GM21529 (cell line): ENCODE measurements at regions not wholly inside any gene's neighbourhood (a gene's known extent, or its start where the extent isn't known, plus 50 kb on each side); places are given as distances from the start of the nearest gene placed in this dataset.
"Not testable (repeated sequence)": the region's sequence is repeated elsewhere in the genome, so short reads cannot be mapped to it uniquely, and the experiment has no call there.

Source experiments
- ATAC-seq: cut with Tn5 transposase; IDR thresholded peaks from one replicate; pipeline ENCODE4 v1.9.1; 2021; ENCODE audit not compliant: unreplicated experiment

DNA sequence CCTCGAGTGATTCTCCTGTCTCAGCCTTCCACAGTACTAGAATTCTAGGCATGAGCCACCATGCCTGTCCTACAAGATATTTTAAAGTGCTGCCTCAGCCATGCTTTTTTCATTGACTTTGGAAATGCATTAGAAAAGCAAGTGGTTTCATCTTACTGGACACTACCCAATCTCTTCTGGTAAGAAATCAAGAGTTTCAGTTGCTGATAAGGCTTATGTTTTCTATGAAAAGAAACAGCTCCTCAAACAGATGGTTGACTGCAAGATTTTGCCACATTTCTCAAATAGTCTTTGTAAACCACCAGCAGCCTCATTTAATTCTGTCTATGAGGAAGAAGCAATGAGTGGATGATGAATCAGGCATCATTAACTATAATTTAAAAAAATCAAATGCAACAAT lies 264.5 kb upstream of the LRP1B start:
- no peak for ATAC-seq

DNA sequence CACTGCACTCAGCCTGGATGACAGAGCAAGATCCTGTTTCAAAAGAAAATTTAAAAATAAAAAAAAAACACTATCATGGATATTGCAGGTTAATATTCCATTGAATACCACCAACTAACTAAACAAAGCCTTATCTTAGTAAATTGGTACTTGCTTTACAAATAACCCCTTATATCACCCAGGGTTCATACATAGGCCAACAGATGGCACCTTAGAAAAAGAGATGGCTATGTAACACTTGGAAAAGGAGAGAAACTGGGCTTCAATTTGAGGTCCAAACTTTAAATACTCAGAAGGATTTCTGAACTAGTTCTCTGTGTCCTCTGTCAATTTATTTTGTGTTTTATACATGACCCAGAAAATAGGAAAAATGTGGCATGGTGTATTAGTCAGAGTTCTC lies 249.6 kb upstream of the LRP1B start:
- no peak for ATAC-seq

DNA sequence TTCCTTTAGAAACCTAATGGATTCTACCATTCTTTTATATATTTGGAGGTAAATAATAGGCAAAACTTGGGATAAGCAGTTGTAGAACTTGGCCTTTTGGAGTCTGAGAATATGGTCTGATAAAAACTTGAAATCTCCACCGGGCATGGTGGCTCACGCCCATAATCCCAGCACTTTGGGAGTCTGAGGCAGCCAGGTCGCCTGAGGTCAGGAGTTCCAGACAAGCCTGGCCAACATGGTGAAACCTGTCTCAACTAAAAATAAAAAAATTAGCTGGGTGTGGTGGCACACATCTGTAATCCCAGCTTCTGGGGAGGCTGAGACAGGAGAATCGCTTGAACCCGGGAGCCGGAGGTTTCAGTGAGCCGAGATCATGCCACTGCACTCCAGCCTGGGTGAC lies 231.3 kb upstream of the LRP1B start:
- ATAC-seq = not testable (repeated sequence)

DNA sequence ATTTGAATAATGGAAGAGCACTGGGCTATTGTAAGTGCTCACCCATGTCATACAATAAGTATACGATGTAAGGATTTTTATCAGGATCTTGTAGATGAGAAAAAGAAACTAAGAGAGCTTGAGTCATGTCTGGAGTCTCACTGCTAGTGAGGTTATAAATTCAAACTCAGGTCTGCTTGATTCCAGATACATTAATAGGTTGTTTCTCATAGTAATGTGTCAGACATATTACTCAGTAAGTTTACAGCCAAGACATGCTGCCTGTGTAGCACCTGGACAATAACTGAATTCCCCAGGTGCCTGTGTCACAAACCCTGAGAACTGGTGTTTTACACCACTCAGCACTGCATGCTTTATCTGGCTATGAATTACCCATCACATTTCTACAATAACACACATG lies 216.9 kb upstream of the LRP1B start:
- ATAC-seq = no peak

DNA sequence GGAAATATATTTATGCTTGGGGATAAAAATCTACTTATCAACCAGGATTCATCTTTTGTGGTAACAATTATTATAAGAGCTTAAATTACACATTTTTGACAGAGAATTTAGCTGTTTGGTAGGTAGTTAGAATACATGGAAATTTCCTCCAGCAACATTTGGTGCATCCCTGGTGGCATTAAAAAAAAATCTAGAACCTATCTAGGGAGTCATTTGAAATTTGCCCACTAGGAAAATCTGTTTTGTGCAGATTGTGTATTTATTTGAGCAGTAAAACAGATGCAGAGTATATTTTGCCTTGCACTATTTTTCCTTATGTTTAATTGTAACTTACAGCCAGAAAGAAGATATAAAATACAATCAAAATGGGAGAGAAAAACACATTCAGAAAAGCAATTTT lies 208.4 kb upstream of the LRP1B start:
- no peak for ATAC-seq

DNA sequence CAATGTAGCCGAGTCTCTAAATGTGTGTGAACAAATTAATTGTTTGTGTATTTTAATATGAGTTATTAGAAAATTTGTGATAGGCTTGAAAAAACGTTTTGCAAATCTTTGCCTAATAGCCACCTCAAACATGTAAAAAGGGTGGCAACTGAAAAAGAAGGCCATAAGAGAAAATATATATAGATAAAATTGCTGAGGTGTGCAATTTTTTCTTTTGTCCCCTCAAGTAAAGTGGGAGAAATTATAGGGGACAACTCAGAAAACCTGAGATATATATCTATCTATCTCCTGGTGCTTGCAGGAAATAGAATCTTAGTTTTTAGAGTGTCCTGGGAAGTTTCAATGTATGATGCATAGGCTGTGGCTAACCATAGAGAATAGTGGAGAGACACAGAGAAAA lies 201.4 kb upstream of the LRP1B start:
- no peak for ATAC-seq

DNA sequence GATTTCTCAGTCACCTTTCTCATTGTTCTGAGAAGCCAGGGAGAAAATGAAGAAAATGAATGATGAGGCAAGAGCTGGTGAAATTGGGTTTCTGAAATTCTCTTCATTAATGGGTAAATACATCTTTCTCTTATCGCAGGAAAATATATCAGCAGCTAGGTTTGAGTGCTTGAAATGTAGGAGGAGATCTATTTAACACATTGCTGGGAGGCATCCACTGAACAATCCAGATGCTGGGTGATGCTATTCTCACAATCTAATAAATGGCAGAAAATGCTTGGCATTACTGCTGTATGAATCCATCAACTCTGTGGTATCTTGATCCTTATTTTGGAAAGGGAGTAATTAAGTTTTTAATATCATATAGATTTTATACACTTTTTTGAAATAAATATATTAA lies 199.6 kb upstream of the LRP1B start:
- no peak for ATAC-seq

DNA sequence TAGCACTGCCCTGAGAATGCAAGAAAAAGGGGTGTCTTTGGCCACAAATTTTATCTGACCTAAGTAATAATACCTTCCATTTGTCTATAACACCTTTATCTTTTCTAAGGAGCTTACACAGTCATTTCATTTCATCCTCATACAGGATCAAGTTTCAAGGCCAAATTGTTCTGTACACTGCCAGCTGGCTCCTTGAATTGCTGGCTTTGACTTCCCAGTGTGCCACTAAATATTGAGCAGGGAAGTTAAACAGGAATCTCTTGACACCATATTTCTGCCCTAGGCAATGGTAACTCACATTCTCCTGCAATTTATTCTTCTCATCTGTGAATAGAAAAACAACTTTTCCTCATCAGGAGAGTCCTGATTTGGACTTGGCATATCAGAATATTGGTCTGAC lies 195.1 kb upstream of the LRP1B start:
- ATAC-seq = no peak

DNA sequence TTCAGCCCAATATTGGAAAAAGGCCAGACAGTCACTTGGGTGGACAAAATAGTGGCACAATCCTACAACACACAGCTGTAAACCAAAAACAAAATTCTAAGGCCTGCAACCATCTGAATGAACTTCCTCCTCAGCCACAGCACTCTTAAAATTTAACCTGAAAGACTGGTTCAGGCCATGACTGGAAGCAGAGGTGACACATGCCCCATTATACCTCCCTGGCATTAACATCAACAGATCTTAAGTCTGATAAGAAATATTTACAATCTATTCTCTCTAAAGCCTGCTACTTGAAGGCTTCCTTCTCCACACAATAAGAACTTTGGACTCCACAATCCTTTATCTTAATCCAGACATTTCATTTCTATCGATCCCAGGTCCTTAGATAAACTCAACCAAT lies 192.4 kb upstream of the LRP1B start:
- ATAC-seq = no peak

DNA sequence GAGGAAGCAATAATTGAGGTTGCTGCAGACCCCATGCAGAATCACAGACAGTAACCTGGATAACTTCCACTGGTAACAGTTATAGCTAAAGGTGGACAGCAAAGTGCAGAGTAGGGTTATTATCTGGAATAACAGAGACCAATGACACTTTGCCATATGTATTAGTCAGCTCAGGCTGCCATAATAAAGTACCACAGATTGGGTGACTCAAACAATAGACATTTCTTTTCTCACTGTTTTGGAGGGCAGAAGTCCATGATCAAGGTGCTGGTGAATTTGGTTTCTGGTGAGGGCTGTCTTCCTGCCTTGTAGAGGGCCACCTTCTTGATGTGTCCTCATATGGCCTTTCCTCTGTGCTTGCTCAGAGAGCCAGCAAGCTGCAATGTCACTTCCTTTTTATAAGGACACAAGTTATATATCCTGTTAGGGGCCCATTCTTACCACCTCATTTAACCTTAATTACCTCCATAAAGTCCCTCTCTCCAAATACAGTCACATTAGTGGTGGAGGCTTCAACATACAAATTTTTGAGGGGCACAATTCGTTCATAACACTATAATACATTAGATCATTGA lies 191.0 kb upstream of the LRP1B start:
- no peak for ATAC-seq

DNA sequence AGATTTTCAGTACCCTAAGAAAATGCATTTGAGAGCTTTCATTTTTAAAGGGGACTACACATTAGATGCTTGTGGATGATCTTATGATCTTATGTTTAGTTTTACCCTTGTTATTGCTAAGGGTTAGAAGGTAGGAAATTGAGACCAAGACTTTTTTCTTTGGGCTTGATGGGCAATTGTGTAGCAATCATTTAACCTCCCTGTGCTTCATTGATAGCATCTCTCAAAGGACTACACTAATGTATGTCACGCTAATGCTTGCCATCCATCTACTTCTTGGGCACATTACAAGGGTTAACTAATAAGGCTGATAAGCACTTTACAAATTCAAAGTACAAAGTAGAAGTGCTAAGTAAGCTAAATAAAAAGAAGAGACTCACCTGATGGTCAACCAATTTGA lies 189.3 kb upstream of the LRP1B start:
- no peak for ATAC-seq

DNA sequence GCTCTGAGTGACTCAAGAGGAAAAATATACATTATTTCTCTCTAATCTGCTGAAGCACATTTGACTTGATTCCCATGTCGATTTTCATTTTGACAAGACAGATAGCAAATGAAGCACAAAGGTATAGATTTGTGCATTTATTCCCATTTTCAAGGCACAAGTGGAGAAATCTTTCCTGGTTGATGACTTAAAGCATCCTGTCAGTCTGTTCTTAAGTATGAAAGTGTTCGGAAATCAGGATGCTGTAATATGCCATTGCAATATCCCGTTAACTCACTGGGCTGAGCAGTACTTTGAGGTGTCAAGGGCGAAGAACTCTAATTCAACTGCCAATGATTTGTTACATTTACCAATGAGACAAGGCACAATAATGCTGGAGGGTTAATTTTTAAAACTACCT lies 185.2 kb upstream of the LRP1B start:
- ATAC-seq = no peak

DNA sequence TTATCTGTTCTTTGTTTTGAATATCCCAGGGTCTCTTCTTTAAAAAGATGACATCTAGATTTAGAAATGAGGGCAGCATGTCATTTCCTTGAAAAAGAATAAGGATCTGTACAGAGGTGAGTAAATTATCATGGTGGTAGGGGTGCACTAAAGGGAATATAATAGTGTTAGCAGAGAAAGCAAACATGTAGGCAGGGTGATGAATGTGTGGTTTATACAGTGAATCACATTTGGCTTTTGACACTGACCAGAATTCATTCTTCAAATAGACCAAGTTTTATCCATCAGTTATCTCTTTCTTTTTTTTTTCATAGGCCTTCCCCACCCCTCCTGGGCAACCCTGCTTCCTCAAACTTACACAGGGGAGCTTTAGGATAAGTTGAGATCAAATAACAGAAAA lies 184.5 kb upstream of the LRP1B start:
- no peak for ATAC-seq

DNA sequence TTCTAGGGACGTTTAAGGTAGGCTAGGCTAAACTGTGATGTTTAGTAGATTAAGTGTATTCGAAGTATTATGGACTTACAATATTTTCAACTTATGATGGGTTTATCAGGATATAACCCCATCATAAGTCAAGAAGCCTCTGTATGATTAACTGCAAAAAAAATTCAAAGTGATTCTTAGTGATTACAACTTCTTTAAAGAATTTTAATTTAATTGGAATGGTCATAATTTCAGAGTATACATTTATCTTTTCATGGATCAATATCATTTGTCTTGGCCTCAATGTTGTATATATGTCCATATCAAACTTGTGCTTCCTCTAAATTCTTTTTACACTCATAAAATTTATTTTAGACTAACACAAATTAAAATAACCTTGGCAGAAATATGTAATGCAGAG lies 183.3 kb upstream of the LRP1B start:
- no peak for ATAC-seq

DNA sequence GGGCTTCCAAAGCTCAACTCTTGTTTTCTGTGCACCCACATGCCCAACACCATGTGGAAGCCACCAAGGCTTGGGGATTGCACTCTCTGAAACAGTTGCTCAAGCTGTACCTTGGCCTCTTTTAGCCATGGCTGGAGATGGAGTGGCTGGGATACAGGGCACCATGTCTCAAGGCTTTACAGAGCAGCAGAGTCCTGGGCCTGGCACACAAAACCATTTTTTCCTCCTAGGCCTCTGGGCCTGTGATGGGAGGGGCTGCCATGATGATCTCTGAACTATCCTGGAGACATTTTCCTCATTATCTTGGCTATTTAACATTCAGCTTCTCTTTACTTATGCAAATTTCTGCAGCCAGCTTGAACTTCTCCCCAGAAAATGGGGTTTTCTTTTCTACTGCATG lies 179.7 kb upstream of the LRP1B start:
- no peak for ATAC-seq

DNA sequence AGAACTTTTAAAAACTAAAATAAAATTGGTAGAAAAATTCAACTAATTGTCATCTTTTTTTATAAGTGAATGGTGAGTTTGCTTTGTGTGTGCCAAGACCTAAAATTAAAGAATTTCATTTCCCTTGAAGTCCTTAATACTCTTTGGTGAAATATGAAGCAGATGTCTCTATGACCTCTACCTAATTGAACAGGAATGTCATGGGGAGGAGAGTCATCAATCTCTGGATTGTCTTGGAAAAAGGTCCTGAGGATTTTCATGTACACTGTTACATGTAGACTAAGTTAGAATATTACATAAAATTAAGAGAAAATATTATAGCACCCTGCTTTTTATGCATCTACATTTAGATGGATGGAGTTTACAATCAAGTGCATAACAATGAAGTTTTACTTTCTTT lies 177.9 kb upstream of the LRP1B start:
- no peak for ATAC-seq

DNA sequence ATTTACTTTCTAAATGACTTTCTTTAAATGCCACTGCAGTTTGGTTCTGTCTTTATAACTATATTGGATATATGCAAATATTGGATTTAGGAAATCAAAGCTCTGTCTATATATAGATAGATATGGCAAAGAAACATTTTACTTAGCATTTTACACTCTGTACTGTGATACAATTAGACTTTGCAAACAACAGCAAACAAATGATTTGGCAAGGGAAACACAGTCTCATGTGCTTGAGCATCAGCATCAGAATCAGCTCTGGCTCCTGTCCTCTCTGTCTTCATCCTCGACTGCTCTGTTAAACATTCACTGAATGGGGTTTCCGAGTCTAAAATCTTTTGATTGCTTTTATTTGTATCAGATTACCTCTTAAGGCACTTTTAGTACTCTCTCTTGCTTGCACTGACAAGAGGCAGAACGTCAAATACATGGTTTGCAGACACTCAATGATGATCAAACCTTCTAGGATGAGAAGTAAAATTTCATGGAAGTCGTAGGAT lies 176.8 kb upstream of the LRP1B start:
- ATAC-seq = no peak

DNA sequence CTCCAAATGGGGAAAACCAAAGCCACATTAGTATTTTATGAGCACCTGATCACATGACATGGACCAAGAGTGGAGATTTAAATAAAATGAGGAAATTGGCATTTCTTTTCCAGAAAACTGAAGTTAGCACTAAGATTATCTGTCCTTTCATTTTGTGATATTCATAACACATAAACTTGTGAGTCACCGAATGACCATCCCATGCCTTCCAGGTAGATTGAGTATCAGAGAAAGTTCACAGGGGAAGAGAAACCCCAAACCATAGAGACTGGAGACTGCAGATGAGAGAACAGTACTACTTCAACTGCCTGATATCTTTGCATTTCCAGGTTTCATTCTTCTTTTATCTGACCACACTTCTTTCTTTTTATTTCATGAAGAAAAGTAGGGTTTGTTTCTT lies 176.3 kb upstream of the LRP1B start:
- no peak for ATAC-seq

DNA sequence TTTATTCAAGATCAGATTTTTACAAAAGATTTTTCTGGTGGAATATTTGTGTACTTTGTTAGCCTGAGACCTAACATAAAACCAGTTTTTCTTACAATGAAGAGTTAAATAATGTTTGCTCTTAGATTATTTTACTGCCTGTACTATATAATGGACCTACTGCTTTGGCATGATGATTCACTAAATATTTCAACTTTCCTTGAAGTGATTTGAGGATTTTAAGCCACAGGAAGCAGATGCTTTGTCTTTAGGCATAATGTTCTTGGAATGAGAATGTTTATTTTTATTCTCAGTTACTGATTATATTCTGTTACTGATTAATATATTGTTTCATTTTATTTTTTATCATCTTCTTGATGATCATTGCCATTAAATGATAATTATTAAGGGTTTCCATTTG lies 175.3 kb upstream of the LRP1B start:
- no peak for ATAC-seq

DNA sequence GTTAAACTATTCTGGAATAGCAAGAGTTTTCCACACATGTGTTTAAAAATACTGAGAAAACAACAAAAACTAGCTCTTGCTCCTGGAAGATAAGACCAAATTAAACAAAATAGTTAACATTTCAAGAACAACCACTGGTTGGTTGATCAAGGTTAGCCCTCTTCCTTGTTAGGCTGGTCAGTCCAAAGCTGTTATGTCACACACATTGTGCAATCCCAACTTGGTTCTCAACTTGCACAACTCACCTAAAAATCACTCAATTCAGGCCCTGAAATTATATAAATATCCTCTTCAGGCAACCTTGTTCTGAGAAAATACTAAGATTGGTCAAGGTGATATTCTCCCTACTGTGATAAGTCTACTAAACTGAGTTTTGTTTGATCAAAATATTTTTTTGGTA lies 169.7 kb upstream of the LRP1B start:
- no peak for ATAC-seq

DNA sequence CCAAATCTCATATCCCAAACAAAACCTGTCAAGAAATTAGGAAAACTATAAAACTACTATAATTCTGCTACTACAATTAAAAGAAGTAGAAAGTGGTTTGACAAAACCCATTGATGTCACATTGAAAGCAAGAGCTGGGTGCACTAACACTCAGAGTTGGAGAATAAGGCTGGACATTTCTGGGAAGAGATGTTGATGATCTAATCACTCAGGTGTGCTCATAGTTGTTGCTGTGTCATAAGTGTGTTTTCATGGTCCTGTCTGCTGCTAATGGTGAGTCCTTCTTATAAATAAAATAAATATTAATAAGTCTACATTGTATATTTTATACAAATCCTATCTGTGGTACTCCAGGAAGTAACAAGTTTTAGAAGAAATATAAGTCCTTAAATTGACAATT lies 168.2 kb upstream of the LRP1B start:
- no peak for ATAC-seq

DNA sequence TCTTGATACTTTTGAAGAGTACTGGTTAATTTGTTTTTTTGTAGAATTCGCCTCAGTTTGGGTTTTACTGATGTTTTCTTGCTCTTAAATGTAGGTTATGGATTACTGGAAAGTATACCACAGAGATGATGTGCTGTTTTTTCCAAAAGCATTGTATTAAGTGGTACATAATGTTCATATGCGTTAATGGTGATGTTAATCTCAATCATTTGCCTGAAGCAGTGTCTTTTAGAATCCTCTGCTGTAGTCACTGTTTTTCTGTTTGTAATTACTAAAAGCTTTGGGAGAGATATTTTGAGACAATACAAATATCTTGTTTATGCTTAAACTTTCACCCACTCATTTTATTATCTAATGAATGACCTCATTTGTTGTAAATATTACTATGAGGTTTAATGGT lies 163.4 kb upstream of the LRP1B start:
- no peak for ATAC-seq

DNA sequence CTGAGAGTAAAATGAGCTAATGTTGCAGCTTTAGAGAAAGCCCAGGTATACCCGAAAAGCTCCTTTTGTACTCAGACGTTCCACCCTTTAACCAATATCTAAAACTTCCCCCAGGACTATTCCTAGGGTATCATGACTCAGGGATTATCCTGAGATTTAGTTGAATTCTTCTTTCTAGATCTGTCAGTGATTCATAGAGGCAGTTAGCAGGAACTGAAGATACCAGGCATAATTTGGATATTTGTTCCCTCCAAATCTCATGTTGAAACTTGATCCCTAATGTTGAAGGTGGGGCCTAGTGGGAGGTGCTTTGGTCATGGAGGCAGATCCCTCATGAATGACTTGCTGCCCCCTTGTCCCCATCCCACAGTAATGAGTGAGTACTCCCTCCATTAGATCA lies 161.2 kb upstream of the LRP1B start:
- no peak for ATAC-seq

DNA sequence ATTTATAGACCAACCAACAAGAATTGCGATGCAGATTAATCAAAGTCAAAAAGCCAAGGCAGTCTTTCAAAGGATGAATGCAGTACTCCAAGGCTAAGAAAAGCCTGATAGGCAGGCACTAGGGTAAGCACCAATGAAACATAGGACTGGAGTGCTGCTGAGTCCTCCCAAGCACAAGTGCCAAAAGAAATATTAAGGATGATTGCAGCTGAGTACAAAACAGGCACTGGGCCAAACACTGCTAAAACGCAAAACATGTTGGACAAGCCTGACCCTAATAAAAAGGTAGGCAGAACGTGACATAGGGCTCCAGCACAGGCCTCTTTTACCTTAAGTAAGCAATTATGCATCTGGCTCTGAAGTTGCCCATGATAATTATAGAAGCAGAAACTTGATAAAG lies 160.1 kb upstream of the LRP1B start:
- no peak for ATAC-seq
